Medulla oblongata (tissue), 1 donor: ENCODE measurements at regions not wholly inside any gene's neighbourhood (a gene's known extent, or its start where the extent isn't known, plus 50 kb on each side); places are given as distances from the start of the nearest gene placed in this dataset.
"Not testable (repeated sequence)": the region's sequence is repeated elsewhere in the genome, so short reads cannot be mapped to it uniquely, and the experiment has no call there.

Source experiments
- DNase-seq: peaks from one replicate; pipeline ENCODE4 v3.0.0-alpha.2; 2015; ENCODE audit errors: extremely low spot score

DNA sequence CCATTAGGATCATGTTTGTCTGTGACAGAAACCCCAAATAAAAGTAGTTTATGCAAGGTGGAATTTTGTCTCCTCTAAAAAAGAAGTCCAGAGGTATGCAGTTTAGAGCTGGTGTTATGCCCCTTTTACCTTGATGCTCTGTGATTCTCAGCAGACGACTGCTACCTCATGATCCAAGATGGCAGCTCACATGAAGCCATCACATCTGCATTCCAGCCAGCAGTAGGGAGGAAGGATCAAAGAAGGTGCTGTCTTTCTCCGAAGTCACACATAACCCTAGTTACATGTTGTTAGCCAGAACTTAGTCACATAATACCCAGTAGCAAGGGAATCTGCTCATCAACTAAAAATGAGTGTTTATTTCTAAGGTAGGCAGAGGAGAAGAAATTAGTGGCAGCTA lies 135.7 kb upstream of the HS3ST2 start:
- no peak for DNase-seq

DNA sequence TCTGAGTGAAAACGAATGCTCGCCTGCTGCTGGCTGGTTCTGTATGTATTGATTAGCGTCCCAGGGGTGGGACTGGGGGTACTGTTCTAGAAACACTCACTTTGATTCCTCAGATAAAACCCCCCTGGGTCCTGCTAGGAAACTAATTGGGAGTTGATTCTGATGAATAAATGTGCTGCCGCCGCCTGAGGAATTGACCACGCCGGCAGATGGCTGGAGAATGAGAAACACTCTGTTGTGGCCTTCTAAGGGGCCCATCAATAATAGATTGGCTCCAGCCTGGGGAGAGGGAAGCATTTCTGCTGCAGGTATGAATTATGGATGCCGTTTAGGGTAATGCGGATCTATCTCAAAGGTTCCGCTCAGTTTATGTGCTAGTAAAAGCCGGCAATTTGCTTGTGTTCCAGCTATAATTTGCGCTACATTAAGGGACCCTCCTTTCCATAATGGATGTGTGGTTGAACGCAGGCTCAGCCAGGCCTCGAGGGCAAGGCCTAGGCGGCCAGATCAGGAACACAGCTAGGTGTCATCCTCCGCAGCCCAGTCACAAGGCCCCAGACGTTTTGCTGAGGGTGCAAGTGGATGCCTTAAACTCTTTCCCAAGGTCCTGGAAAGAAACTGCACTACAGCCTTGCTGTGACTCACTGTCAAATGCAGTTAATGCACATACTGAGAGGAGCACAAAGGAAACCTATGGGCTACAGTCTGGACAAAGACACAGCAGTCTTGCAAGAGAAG lies 132.2 kb upstream of the HS3ST2 start:
- no peak for DNase-seq

DNA sequence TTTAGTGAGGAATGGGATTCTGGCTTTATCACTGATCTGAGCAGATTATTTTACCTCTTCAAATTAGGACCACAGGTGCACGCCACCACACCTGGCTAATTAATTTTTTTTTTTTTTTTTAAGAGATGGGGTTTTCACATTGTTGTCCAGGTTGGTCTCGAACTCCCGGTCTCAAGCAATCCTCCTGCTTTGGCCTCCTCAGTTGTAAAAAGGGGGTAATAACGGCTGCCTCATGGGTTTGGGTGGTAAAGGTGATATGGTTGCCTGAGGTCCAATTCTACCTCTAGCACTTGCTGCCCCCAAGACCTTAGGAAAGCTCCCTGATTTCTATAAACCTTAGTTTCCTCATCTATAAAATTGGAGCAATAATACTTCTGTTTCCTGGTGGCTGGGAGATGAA lies 130.7 kb upstream of the HS3ST2 start:
- DNase-seq, result no peak

DNA sequence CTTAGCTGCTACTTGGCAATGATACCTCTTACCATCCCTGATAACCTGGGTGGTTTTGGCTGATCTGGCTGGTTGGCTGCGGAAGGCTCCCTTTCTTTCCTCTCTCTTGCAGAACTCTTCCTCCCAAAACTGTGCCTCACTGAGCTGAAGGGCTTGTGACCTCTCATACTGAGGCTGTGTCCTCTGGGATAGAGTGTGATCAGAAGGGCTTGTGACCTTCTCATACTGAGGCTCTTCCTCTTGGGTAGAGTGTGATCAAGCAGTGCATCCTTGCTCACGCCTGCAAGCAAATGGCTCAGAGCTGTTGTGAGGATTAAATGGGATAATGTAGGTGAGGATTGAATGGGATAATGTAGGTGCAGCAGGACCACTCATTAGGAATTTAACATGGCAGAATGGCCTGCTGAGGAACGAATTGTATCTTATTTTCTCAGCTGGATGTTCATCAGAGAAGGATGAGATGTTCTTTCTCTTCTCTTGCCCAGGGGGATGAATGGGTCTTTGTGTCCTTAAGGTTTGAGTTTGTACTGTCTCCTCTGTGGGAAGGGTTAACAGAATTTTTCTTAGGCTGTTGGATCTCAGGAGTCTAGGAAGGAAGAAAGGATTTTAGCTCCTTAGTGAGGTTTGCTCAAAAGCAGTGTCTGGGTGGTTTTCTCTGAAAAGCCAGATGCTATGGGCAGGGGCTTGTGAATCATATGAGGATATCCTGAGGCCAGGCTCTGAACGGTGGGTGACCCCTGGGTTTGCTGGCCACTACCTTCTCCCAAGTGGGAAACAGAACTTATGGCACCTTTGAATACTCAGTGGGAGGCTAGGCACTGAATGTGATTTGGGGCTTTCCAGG lies 130.0 kb upstream of the HS3ST2 start:
- DNase-seq, result no peak

DNA sequence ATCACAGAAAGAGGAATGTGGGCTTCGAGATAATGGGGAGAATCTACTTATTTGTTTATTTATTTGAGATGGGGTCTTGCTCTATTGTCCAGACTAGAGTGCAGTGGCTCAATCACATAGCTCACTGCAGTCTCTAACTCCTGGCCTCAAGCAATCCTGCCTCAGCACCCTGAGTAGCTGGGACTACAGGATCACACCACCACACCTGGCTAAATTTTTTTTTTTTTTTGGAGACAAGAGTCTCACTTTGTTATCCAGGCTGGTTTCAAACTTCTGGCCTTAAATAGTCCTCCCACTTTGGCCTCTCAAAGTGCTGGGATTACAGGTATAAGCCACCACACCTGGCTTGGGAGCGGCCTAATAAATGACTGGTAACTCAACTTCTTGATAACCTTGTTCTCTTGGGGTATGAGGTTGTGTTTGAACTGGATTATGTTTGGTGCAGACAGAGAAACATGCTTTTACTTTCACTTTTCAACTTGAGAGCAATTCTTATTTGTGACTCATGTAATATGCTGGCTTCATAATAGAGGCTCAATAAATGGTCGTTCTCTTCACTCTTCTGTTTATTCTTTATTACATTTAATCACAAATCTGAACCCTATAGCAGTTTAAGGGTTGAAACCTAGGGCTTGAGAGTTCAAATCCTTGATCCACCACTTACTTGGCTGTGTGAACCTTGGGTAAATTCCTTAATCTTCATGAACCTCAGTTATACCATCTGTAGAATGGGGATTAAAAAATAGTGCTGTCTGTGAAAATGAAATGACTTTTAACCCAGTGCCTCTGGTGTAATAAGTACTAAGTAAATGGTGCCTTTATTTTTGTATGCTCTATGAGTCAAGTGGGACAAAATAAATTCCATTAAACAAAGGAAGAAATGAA lies 129.1 kb upstream of the HS3ST2 start:
- DNase-seq, result no peak

DNA sequence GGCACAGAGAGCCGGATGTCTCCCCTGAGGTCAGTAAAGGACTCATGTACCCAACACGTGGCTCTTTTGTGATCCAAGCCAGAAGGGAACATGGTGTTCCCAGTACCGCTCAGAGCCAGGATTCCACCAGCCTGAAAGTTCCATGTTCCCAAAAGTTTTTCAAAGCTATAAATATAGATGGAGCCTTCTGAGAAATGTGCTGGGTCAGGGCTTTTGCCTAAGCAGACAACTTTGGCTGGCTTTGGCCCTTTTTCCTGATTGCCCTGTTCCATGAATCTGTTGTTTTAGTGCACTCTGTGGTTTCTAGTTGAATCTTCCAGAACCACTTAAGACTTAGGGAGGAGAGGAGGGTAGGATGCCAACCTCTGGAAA lies 128.5 kb upstream of the HS3ST2 start:
- no peak for DNase-seq

DNA sequence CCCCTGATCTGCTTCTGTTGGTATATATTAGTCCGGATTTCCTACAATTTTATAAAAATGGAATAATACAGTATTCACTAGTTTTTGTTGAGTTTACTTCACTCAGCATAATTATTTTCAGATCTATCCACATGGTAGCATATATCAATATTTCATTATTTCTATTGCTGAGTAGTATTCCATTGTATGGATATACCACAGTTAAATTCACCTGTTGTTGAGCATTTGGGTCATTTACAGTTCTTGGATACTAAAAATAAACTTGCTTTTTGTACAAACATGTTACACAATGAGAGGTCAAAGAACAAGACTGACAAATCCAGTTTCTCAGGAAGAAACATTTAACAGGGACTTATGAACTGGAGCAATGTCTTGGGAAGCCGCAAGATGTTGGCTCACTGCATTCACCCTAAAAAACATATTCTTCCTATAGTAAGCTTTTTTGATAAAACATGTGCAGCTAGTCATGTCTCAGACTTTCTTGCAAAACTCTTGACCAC lies 126.9 kb upstream of the HS3ST2 start:
- no peak for DNase-seq

DNA sequence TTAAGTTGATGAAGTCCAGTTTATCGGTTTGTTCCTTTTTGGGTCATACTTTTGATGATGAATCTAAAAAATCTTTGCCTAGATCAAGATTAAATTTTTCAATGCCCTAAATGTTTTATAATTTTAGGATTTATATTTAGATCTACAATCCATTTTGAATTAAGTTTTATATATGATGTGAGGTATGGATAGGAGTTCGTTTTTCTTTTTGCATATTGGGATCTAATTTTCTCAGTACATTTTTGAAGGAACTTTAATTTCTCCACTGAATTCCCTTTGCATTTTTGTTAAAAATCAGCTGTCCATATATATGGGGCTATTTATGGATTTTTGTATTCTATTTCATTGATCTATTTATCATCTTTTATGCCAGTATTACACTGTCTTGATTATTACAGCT lies 125.5 kb upstream of the HS3ST2 start:
- no peak for DNase-seq

DNA sequence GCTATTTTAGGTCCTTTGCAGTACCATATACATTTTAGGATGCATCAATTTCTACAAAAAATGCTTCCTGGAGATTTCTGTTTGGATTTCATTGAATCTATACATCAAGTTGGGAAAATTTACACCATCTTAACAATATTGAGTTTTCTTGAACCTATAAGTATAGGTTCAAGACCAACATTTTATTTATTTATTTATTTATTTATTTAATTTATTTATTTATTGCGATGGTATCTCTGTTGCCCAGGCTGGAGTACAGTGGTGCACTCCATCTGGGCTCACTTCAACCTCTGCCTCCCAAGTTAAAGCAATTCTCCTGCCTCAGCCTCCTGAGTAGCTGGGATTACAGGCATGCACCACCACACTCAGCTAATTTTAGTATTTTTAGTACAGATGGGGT lies 125.0 kb upstream of the HS3ST2 start:
- DNase-seq, result no peak

DNA sequence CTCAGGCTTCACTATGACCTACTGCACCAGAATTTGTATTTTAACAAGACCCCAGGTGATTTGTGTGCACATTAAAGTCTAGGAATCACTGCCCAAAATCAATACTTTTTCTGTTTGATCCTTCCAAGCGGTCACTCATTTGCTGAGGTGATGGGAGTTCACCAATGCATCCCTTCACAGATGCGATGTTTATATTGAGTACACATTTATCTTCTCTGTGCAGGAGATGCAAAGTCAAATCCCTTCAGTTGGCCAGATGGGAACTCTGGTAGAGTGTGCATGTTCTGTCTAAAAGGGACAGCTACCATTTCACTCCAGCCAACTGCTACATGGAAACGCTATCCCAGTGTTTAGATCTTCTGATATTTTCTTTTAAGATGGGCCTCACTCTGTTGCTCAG lies 122.6 kb upstream of the HS3ST2 start:
- DNase-seq, result no peak

DNA sequence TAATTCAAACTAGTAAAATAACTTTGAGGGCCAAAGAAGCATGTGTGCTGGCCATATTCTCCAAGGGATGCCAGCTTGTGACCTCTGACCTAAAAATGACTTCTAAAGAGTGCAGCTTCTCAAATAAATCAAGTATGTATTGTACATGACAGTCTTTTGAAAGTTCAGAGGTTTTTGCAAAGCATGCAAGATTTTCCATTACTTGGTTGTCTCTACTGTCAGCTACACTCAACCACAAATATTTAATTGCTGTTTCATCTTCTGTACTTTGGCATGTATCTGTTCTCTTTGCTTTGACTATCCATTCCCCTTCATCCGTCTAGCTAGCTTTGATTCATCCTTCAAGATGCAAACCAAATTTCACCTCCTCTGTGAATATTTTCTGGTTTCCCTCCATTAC lies 121.9 kb upstream of the HS3ST2 start:
- DNase-seq, result no peak

DNA sequence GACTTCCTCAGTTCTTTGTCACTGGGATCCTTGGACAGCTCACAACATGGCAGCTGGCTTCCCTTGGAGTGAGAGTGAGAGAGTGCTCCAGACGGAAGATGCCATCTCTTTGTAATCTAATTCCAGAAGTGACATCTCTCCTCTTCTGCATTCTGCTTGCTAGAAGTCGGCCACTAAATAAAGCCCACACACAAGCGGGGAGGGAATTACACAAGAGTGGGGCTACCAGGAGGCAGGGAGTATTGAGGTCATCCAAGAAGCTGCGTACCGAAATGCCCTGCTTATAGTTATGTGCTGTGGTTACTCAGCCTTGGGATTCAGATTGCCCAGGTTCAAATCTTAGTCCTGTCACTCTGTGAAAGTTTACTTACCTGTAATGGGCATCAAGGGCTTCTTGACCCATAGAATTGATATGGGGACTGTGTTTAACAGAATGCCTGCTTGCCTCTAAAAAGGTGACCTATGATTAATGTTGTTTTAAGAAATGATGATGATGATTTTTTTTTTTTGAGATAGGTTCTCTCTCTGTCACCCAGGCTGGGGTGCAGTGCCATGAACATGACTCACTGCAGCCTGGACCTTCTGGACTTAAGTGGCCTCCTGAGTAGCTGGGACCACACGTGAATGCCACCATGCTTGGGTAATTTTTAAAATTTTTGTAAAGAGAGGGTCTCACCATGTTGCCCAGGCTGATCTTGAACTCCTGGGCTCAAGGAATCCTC lies 120.9 kb upstream of the HS3ST2 start:
- no peak for DNase-seq

DNA sequence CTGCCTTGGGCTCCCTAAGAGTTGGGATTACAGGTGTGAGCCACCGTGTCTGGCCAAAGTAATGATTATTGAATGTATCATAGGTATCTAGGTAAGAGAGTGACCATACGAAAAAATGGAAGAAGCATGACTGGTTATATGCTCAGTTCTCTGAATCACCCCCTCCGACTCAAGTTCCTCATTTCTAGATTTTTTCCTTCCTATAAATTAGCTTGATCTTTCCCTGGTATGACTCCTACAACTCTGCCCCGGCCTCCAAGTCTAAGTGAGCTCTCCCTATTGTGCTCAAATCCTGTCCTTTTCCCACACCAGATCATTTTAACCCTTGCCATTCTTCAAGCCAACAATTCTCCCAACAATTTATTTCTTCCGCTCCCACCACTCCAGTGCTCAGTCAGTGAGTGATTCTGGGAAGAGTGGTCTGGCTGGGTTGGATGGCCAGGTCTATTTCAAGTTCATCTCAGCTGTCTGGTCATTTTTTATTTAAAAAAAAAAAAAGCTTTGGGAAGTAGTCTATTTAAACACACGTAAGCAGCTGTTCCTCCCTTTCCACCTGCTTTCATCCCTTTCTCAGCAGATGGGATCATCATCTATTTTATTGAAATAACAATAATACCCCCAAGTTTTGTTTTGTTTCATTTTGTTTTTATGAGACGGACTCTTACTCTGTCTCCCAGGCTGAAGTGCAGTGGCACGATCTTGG lies 120.2 kb upstream of the HS3ST2 start:
- DNase-seq, result no peak

DNA sequence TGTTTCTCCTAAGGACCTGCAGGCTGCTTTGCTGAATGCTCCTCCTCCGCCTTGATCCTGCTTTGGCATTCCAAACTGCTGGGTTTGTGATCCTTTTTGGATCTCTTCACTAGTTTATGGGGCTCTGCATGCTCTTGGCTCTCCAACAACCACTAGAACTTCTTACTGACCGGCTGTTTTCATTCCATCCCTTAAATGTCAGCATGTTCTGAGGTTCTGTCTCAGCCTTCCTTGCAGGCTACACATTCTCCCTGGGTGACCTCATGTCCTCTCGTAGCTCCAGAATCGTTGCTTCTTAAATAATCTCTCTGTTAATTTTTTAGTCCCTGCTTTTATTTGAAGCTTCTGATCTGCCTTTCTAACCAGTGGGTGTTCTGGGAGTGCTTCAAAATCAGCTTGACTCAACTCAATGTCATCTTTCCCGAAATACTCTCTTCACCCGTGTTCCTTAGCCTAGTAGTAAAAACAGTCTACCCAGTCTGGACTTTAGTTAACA lies 119.0 kb upstream of the HS3ST2 start:
- no peak for DNase-seq

DNA sequence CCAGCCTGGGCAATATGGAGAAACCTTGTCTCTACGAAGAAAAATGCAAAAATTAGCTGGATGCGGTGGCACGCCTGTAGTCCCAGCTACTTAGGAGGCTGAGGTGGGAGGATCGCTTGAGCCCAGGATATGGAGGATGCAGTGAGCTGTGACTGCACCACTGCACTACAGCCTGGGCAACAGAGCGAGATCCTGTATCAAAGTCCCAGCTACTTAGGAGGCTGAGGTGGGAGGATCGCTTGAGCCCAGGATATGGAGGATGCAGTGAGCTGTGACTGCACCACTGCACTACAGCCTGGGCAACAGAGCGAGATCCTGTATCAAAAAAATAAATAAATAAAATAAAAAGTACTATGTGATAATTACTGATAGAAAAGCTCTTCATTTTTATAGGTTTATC lies 118.2 kb upstream of the HS3ST2 start:
- DNase-seq, result not testable (repeated sequence)

DNA sequence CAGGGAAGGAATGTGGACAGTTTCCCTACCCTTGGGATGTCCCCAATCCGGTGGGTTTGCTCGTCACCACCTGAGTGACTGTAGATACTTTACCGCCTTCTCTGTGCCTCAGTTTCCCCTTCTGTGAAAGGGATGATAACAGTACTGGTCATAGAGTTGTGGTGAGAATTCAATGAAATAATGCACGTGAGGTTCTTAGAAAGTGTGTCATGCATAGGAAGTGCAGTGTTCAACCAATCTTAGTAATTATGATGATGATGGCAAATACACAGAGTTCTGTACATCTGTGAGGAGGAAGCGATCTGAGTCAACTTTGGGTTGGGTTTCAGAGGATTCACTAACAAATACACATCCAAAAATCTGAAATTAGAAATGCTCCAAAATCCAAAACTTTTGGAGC lies 114.6 kb upstream of the HS3ST2 start:
- DNase-seq, result no peak

DNA sequence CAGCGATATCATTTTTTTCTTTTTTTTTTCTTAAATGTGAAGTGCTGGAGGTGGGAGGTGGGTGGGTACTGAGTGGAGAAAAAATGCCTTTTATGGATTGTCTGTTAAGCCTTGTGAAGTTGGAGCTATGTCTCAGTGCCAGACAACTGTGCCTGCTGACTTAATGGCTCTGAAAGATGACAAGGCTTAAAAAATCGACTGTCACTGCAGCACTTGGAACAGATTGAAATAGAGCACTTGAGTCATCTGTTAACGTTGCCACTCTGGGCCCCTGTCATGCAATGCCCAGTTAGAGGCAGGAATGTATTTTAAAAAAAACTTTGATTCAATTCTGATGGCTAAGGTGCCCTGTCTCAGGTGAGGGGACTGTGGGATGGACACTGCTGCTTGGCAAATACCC lies 108.2 kb upstream of the HS3ST2 start:
- DNase-seq, result no peak

DNA sequence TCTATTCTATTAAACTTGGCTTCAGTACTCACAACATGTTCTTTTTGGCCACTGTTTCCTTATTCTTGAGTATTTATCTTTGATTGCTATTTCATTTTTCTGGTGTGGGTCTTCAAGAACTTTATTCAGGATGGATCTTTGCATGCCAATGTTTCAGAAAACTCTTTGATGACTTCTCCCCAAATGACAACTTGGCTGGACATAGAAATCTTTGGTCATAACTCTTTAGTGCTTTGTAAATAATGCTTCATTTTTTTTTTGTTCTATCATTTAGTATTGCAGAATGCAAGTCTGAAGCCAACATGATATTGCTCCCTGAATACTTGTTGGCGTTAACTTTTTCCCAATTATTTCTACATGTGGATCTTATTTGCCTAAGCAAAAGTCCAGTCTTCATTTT lies 103.6 kb upstream of the HS3ST2 start:
- DNase-seq, result no peak

DNA sequence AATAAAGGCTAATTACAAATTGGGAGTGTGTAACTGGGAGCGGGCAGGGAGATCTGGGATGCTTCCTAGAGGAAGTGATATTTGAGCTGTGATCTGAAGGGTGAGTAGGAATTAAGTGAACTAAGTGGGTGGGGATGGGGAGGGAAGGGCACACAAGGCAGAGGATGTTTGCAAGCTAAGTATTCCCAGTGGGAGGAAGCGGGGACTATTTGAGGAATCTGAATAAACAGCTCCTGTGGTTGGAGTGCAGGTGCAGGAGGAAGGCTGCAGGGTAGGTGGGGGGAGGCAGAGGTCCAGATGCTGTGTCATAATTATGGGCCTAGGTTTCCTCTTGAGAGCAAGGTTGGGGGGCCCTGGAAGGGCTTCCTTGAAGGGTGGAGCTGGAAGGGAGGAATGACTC lies 102.1 kb upstream of the HS3ST2 start:
- DNase-seq, result no peak

DNA sequence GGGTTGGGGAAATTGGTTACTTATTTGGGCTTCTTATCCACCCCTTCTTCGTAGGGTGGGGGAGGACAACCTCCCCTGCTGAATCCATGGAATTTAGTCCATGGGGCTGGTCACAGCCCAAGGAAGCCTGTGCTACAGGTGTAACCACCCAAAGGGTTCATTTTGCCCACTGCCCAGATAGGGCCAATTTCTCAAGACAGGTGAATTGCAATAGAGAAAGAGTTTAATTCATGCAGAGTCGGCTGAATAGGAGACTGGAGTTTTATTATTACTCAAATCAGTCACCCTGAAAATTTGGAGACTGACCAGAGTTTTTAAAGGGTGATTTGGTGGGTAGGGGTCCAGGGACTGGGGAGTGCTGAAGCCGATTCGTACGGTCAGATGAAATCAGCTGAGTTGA lies 101.5 kb upstream of the HS3ST2 start:
- no peak for DNase-seq

DNA sequence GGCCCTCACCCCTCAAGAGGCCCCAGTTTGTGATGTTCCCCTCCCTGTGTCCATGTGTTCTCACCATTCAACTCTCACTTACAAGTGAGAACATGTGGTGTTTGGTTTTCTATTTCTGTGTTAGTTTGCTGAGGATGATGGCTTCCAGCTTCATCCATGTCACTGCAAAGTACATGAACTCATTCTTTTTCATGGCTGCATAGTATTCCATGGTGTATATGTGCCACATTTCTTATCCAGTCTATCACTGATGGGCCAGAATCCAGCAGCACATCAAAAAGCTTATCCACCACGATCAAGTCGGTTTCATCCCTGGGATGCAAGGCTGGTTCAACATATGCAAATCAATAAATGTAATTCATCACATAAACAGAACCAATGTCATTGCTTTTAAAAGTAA lies 95.4 kb upstream of the HS3ST2 start:
- DNase-seq, result not testable (repeated sequence)
